HEK293T (cell line): ENCODE measurements at regions not wholly inside any gene's neighbourhood (a gene's known extent, or its start where the extent isn't known, plus 50 kb on each side); places are given as distances from the start of the nearest gene placed in this dataset.
"Not testable (repeated sequence)": the region's sequence is repeated elsewhere in the genome, so short reads cannot be mapped to it uniquely, and the experiment has no call there.

Source experiments
- CTCF ChIA-PET: fragments of 350-600 bp; formaldehyde crosslinking; extraction: SDS; loops from one replicate; lab custom pipeline; 2021; ENCODE audit warnings: antibody characterized with exemption, inconsistent platforms; lab: Yijun Ruan, JAX
- POLR2A ChIA-PET: fragments of 350-600 bp; formaldehyde crosslinking; extraction: SDS; loops from one replicate; lab custom pipeline; 2020; ENCODE audit warnings: antibody characterized with exemption, inconsistent platforms; lab: Yijun Ruan, JAX
- DNase-seq: peaks from one replicate; pipeline ENCODE4 v3.0.0; 2012; ENCODE audit warnings: mixed read lengths; ENCODE audit errors: extremely low spot score
- ARNT ChIP-seq: fragments of 450-650 bp; IDR thresholded peaks from 2 replicates; pipeline ENCODE4 v1.6.1; 2017; ENCODE audit warnings: mild to moderate bottlenecking
- BHLHE40 ChIP-seq: fragments of 450-650 bp; IDR thresholded peaks from 2 replicates; pipeline ENCODE4 v1.6.1; 2016; ENCODE audit warnings: mild to moderate bottlenecking, moderate library complexity, borderline replicate concordance
- CTBP1 ChIP-seq: fragments of 450-650 bp; IDR thresholded peaks from 2 replicates; pipeline ENCODE4 v1.6.1; 2016; ENCODE audit warnings: borderline replicate concordance
- ELF4 ChIP-seq: fragments of 450-650 bp; IDR thresholded peaks from 2 replicates; pipeline ENCODE4 v1.6.1; 2017; ENCODE audit warnings: antibody characterized with exemption
- FOXA1 ChIP-seq: fragments of 450-650 bp; IDR thresholded peaks from 2 replicates; pipeline ENCODE4 v1.6.1; 2016; ENCODE audit warnings: mild to moderate bottlenecking
- FOXK2 ChIP-seq: fragments of 450-650 bp; IDR thresholded peaks from 2 replicates; pipeline ENCODE4 v1.6.1; 2016; ENCODE audit warnings: mild to moderate bottlenecking
- FOXM1 ChIP-seq: fragments of 450-650 bp; IDR thresholded peaks from 2 replicates; pipeline ENCODE4 v1.6.1; 2017; ENCODE audit warnings: mild to moderate bottlenecking, borderline replicate concordance
- HDGF ChIP-seq: fragments of 450-650 bp; IDR thresholded peaks from 2 replicates; pipeline ENCODE4 v1.6.1; 2017; ENCODE audit warnings: antibody characterized with exemption, borderline replicate concordance
- L3MBTL2 ChIP-seq: fragments of 450-650 bp; conservative IDR thresholded peaks from 2 replicates; pipeline ENCODE4 v1.6.1; 2016; ENCODE audit warnings: mild to moderate bottlenecking
- LEF1 ChIP-seq: fragments of 450-650 bp; IDR thresholded peaks from 2 replicates; pipeline ENCODE4 v1.6.1; 2017; ENCODE audit warnings: mild to moderate bottlenecking, borderline replicate concordance
- NFRKB ChIP-seq: fragments of 450-650 bp; IDR thresholded peaks from 2 replicates; pipeline ENCODE4 v1.6.1; 2016; ENCODE audit warnings: mild to moderate bottlenecking, moderate library complexity
- SP1 ChIP-seq: fragments of 450-650 bp; IDR thresholded peaks from 2 replicates; pipeline ENCODE4 v1.6.1; 2017
- SUZ12 ChIP-seq: fragments of 450-650 bp; IDR thresholded peaks from 2 replicates; pipeline ENCODE4 v1.6.1; 2016; ENCODE audit warnings: mild to moderate bottlenecking
- TARDBP ChIP-seq: fragments of 450-650 bp; IDR thresholded peaks from 2 replicates; pipeline ENCODE4 v1.6.1; 2016
- ZNF384 ChIP-seq: fragments of 450-650 bp; IDR thresholded peaks from 2 replicates; pipeline ENCODE4 v1.6.1; 2016
- TF ChIP-seq, protein P1 (sequence below): fragments of 450-650 bp; IDR thresholded peaks from 2 replicates; pipeline ENCODE4 v1.6.1; 2016

DNA sequence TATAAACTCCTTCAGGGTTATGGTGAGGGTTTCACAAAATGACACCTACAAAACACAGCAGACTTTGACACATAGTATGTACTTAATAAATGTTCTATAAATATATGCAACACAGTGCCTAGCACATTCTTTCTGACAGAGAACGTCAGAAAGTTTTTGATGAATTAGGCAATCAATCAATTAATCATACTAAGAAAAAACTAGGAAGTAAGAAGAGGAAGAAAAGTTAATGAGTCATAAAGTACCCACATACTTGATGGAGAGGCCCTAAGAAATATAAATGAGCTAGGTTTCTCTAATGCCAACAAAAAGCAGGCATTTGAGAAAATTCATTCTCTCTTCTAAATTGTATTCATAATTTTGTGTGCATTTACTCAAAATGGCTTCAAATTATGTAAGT is 192.7 kb upstream of the VWC2 start:
- ChIA-PET POLR2A (interaction anchor here (0.5 kb wide), 1 partner anchor 137 kb away, joined by 3 read pairs; no protein-coding TSS in a partner anchor), CTCF (no interaction called here)
- TF ChIP-seq FOXK2: no peak
- no peak for TF ChIP-seq L3MBTL2
- no peak for TF ChIP-seq TARDBP
- no peak for TF ChIP-seq SUZ12
- no peak for TF ChIP-seq CTBP1
- no peak for TF ChIP-seq ZNF384
- no peak for TF ChIP-seq BHLHE40
- TF ChIP-seq FOXA1: no peak
- no peak for TF ChIP-seq HDGF
- no peak for TF ChIP-seq NFRKB
- TF ChIP-seq SP1: no peak
- no peak for TF ChIP-seq ELF4
- no peak for TF ChIP-seq FOXM1
- TF ChIP-seq, protein P1, sequence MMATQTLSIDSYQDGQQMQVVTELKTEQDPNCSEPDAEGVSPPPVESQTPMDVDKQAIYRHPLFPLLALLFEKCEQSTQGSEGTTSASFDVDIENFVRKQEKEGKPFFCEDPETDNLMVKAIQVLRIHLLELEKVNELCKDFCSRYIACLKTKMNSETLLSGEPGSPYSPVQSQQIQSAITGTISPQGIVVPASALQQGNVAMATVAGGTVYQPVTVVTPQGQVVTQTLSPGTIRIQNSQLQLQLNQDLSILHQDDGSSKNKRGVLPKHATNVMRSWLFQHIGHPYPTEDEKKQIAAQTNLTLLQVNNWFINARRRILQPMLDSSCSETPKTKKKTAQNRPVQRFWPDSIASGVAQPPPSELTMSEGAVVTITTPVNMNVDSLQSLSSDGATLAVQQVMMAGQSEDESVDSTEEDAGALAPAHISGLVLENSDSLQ: no peak
- TF ChIP-seq LEF1: no peak
- TF ChIP-seq ARNT: no peak
- DNase-seq: no peak

DNA sequence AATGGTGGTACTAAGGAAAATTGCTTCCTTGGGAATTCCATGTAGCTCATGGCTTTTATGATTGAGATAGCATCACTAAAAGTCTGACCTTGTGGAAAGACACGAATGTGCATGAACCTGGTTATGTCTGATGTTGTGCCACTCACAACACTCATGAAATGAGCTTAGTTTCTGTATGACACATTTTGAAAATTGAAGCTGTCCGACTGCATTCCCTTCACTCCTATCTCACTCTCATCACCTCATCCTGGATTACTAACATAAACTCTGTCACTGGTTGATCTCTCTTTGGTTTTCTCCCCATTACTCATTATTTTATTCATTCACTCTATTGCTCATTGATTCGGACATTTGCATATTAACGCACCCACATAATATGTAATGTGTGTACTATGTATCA is 190.0 kb upstream of the VWC2 start:
- ChIA-PET POLR2A (no interaction called here), CTCF (no interaction called here)
- TF ChIP-seq FOXK2 (no peak), FOXM1 (no peak), L3MBTL2 (no peak), ELF4 (no peak), FOXA1 (no peak)
- DNase-seq: no peak

DNA sequence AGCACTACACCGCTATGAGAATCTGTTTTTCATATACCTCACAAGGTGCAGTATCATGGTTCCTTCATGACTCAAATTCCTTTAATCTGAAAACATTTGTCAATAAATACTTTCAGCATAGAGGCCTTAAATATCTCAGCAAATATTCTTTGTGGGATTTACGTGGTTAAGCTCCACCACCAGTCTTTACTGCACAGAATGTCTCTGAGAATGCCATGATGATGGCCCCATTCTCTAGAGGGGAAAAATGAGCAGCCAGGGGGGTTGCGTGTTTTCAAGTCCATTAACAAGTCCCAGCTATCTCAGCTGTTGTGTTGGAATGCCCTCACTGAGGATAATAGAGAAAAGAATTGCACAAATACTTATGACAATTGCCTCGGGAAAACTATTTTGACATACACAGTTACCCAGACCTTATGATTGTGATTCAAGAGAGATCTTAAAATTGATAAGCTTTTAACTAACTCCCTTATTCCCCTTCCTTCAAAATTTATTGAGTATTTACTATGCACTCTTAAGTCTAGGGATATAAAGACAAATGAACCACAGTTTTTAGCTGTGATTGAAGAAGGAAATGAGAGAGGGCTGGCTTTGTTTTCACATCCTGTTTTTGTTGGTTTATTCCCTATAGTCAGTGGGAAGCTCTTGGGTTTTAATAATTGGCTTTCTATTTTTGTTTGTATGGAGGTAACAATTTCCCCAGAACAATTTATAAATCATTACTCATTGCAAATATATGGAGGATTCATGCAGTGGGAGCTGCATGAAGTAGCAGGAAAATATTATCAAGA is 176.5 kb upstream of the VWC2 start:
- ChIA-PET POLR2A (no interaction called here), CTCF (no interaction called here)
- no peak for DNase-seq
- no peak for TF ChIP-seq FOXM1
- no peak for TF ChIP-seq NFRKB
- TF ChIP-seq L3MBTL2: no peak
- no peak for TF ChIP-seq FOXA1
- TF ChIP-seq, protein P1: no peak

DNA sequence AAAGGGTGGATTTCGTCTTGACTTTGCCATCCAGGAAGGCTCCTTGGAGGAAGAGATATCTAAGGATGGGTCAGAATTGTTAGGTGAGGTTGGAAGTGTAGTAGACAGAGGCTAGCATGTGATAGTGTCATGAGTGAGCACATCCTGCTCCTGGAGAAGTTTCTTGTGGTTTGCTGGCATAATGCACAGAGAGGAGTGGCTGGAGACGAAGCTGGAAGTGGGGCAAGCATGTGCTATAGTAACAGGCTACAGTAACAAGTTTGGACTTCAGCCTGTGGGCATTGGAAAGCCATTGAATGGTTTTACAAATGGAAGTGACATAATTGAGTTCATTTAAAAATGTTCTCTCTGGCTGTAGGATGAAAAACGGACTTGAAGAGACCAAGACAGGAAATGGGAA is 175.6 kb upstream of the VWC2 start:
- TF ChIP-seq ELF4 (no peak), LEF1 (no peak), FOXA1 (no peak), HDGF (no peak), FOXM1 (no peak), ZNF384 (no peak), SUZ12 (no peak), NFRKB (no peak), BHLHE40 (no peak), FOXK2 (no peak), SP1 (no peak), CTBP1 (no peak), L3MBTL2 (no peak), ARNT (no peak), TARDBP (no peak)
- TF ChIP-seq, protein P1: no peak
- POLR2A ChIA-PET: no interaction called here
- DNase-seq: no peak
- CTCF ChIA-PET: no interaction called here

DNA sequence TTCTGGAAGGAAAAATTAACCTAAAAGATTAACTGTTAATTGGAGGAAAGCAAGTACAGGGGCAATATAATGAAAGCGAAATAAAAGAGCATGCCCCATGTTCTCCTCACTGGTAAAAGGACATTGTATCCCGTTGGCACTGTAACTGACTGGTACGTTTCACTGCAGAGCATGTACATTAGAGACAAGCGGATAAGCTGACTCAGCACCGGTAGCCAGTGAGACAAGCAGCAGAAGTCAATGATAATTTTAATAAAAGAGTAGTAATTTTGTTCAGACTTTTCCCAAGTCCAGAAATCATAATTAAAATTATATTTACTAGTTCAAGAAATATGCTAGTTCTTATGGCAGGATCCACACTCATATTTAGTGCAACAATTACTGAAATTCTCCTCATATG is 161.5 kb upstream of the VWC2 start:
- CTCF ChIA-PET: no interaction called here
- TF ChIP-seq HDGF (no peak), FOXA1 (no peak), ELF4 (no peak), FOXK2 (no peak), SP1 (no peak), L3MBTL2 (no peak), TARDBP (no peak), SUZ12 (no peak), BHLHE40 (no peak), ARNT (no peak), NFRKB (no peak), FOXM1 (no peak), LEF1 (no peak), ZNF384 (no peak)
- TF ChIP-seq, protein P1: no peak
- no peak for DNase-seq
- POLR2A ChIA-PET: no interaction called here

DNA sequence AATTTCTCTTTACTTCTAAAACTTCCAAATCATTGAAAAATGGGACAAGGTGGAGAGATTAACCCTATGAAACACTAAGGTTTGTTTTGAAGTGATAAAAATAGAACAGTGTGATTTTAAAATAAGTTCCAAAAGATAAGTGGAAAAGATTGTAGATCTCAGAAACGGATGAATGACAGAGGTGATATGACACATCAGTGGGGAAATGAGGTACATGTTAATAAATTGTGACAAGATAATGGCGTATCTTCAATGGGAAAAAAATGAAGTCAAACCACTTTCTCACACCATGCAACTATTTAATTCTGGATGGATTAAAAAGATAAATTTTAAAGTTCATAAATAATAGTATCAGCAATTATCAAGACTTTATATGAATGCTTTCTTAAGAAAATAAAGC is 159.7 kb upstream of the VWC2 start:
- POLR2A ChIA-PET: no interaction called here
- CTCF ChIA-PET: no interaction called here
- TF ChIP-seq LEF1 (no peak), ZNF384 (no peak), SP1 (no peak), SUZ12 (no peak), ELF4 (no peak), HDGF (no peak), TARDBP (no peak)
- TF ChIP-seq, protein P1: no peak
- no peak for DNase-seq

DNA sequence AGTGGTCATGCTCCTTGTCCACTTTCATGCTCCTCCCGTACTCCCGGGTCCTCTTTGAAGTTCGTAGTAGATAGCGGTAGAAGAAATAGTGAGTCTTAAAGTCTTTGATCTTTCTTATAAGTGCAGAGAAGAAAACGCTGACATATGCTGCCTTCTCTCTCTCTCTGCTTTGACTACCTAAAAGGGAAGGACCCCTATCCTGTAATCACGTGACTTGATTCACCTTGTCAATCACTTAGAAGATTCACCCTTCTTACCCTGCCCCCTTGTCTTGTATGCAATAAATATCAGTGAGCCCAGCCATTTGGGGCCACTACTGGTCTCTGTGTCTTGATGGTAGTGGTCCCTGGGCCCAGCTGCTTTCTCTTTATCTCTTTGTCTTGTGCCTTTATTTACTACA is 158.5 kb upstream of the VWC2 start:
- POLR2A ChIA-PET, CTCF ChIA-PET, DNase-seq: not testable (repeated sequence)
